Panc1 (cell line): ENCODE measurements at regions not wholly inside any gene's neighbourhood (a gene's known extent, or its start where the extent isn't known, plus 50 kb on each side); places are given as distances from the start of the nearest gene placed in this dataset.

Experiments used
- CTCF ChIP-seq: fragments of 450-650 bp; IDR thresholded peaks from 2 replicates; pipeline ENCODE4 v1.5.1; 2017; ENCODE audit warnings: mild to moderate bottlenecking
- REST ChIP-seq, 2 experiments: IDR thresholded peaks; 2 replicates each; pipeline ENCODE4 v1.6.1; 2011 to 2012; ENCODE audit warnings: low read depth in 2 of 2, control low read depth in 1 of 2, low read length in 1 of 2, mild to moderate bottlenecking in 1 of 2, moderate library complexity in 1 of 2; ENCODE audit not compliant: insufficient read depth in 1 of 2
- SIN3A ChIP-seq: IDR thresholded peaks from 2 replicates; pipeline ENCODE4 v1.6.1; 2012; ENCODE audit warnings: low read depth, mild to moderate bottlenecking, low read length, moderate library complexity, borderline replicate concordance; ENCODE audit not compliant: insufficient read depth

GRCh38 chr17:36671144-36671543 lies 69.8 kb downstream of the MRM1 start:
- TF ChIP-seq CTCF: no peak
- TF ChIP-seq REST (IDR thresholded peaks at IDR 0.05; ENCODE audit: insufficient read depth in 1 of 2, low read depth in 2 of 2, low read length in 1 of 2): no peak
- TF ChIP-seq SIN3A: no peak
